ENCODE measurements at regions not wholly inside any gene's neighbourhood (a gene's known extent, or its start where the extent isn't known, plus 50 kb on each side); places are given as distances from the start of the nearest gene placed in this dataset.

DNA sequence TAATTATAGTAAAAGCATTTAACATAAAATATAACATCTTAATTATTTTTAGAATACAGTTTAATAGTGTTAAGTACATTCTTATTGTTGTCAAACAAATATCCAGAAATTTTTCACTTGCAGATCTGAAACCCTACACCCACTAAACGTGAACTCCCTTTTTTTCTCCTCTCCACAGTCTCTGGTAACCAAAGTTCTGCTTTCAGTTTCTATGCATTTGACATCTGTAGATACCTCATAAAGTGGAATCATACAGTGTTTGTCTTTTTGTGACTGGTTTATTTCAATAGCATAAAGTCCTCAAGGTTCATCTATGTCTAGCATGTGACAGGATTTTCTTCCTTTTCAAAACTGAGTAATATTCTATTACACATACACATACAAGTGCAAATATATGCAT is 286.3 kb downstream of the BTBD3 start:
- Histone ChIP-seq H3K36me3 (ENCODE audit: insufficient read depth, low read length) (no peaks in the 10 kb centered on the region), H3K9me3 (ENCODE audit: control insufficient read depth in 1 of 2, low read length in 2 of 2) (no peaks in the 10 kb centered on the region), H3K27me3 (ENCODE audit: insufficient read depth, low read length) (no peaks in the 10 kb centered on the region), H3K4me1 (ENCODE audit: insufficient read depth, low read length) (no peaks in the 10 kb centered on the region), H3K4me3 (ENCODE audit: low read length in 2 of 2) (no peak overlapping the region), H3K27ac (ENCODE audit: low read depth, low read length) (no peak overlapping the region)
- POLR2A ChIA-PET (ENCODE audit: partially characterized antibody): no interaction called here
- no peaks in the 10 kb centered on the region for H3K4me1 Mint-ChIP-seq
- CTCF ChIA-PET (ENCODE audit: partially characterized antibody): no interaction called here
- no peaks in the 10 kb centered on the region for H3K27me3 Mint-ChIP-seq
- H3K36me3 Mint-ChIP-seq: no peaks in the 10 kb centered on the region
- no peak overlapping the region for H3K27ac Mint-ChIP-seq
- peaks cover 0 to 34% (median 19%) of the 10 kb centered on the region in 8 donors for H3K9me3 Mint-ChIP-seq
- no peak for DNase-seq
- intact Hi-C loops (cut with micrococcal nuclease): no loop called here
- no peak overlapping the region for H3K4me3 Mint-ChIP-seq

DNA sequence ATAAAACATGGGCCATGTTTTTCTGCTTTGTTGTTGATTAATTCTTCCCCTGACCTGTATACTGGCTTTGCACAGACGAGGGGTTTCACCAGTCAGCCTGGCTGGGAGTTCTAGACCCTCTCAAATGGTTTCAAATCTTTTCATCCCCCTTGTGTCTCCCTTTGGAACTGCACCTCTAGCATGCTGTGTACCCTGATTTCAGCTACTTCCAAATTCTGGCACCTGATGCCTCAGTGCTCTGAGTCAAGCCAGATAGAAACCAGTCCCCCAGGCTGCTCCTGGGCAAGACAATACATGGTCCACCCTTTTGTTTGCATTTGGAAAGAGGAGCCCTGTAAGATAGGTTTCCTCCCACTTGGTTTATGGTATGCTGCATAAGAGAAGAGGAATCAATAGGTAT is 290.2 kb downstream of the BTBD3 start:
- H3K4me1 ChIP-seq (ENCODE audit: insufficient read depth, low read length): no peaks in the 10 kb centered on the region
- no peaks in the 10 kb centered on the region for H3K27me3 ChIP-seq (ENCODE audit: insufficient read depth, low read length)
- Mint-ChIP-seq H3K9me3 (peaks cover 0 to 23% (median 13%) of the 10 kb centered on the region in 8 donors), H3K4me3 (no peak overlapping the region), H3K36me3 (no peaks in the 10 kb centered on the region), H3K27ac (no peak overlapping the region), H3K27me3 (no peaks in the 10 kb centered on the region), H3K4me1 (no peaks in the 10 kb centered on the region)
- no peak overlapping the region for H3K27ac ChIP-seq (ENCODE audit: low read depth, low read length)
- DNase-seq: no peak
- H3K36me3 ChIP-seq (ENCODE audit: insufficient read depth, low read length): no peaks in the 10 kb centered on the region
- CTCF ChIA-PET (ENCODE audit: partially characterized antibody): no interaction called here
- intact Hi-C loops (cut with micrococcal nuclease): no loop called here
- H3K4me3 ChIP-seq (ENCODE audit: low read length in 2 of 2): no peak overlapping the region
- no peaks in the 10 kb centered on the region for H3K9me3 ChIP-seq (ENCODE audit: control insufficient read depth in 1 of 2, low read length in 2 of 2)
- POLR2A ChIA-PET (ENCODE audit: partially characterized antibody): no interaction called here

DNA sequence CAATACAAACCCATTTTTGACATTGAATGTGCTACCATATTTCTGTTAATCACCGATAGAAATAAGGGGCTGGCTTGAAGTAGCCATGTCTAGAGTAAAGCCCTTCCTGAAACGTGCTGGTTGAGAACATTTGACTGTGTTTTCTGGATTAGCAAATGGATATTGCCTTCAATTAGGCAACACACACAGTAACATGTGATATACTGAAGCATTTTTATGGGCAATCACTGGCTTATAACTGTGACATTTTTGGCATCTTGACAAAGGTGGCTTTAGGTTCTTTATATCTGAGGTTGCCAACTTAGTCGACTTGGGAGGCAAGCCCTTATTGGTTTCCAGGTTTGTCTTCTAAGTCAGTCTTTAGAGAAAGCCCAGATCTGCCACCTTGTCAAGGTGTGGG is 292.9 kb downstream of the BTBD3 start:
- POLR2A ChIA-PET (ENCODE audit: partially characterized antibody): no interaction called here

DNA sequence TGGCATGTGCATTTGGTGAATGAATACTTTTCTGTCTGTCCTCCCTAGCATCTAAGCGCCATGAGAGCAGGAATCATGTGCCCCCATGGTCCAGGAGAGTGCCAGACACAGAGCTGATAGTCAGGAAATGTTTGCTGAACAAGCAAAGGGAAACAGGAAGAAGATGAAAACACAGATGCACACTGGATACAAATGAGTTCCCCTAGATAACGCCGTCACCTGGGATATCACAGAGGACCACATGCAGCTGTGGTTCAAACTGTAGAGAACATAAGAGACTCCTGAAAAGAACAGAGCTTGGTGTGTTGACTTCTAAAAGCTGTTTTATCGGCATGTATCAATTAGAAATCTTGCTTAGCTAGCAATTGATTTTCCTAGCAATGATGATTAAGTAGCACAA is 293.7 kb downstream of the BTBD3 start:
- Histone ChIP-seq H3K27ac (ENCODE audit: low read depth, low read length) (no peak overlapping the region), H3K9me3 (ENCODE audit: control insufficient read depth in 1 of 2, low read length in 2 of 2) (no peaks in the 10 kb centered on the region), H3K27me3 (ENCODE audit: insufficient read depth, low read length) (no peaks in the 10 kb centered on the region), H3K4me3 (ENCODE audit: low read length in 2 of 2) (no peak overlapping the region), H3K4me1 (ENCODE audit: insufficient read depth, low read length) (no peaks in the 10 kb centered on the region), H3K36me3 (ENCODE audit: insufficient read depth, low read length) (no peaks in the 10 kb centered on the region)
- peaks cover 3 to 27% (median 11%) of the 10 kb centered on the region in 8 donors for H3K9me3 Mint-ChIP-seq
- CTCF ChIA-PET (ENCODE audit: partially characterized antibody): no interaction called here
- H3K27ac Mint-ChIP-seq: no peak overlapping the region
- no peaks in the 10 kb centered on the region for H3K27me3 Mint-ChIP-seq
- POLR2A ChIA-PET (ENCODE audit: partially characterized antibody): no interaction called here
- no peak overlapping the region for H3K4me3 Mint-ChIP-seq
- no peaks in the 10 kb centered on the region for H3K4me1 Mint-ChIP-seq
- intact Hi-C loops (cut with micrococcal nuclease): no loop called here
- no peaks in the 10 kb centered on the region for H3K36me3 Mint-ChIP-seq
- DNase-seq: no peak

More for the DNA sequence above, 292.9 kb downstream of the BTBD3 start:
- H3K9me3 ChIP-seq (ENCODE audit: control insufficient read depth in 1 of 2, low read length in 2 of 2): no peaks in the 10 kb centered on the region
- H3K27ac Mint-ChIP-seq: no peak overlapping the region
- H3K27ac ChIP-seq (ENCODE audit: low read depth, low read length): no peak overlapping the region
- H3K27me3 ChIP-seq (ENCODE audit: insufficient read depth, low read length): no peaks in the 10 kb centered on the region
- DNase-seq: no peak
- CTCF ChIA-PET (ENCODE audit: partially characterized antibody): no interaction called here
- H3K36me3 Mint-ChIP-seq: no peaks in the 10 kb centered on the region
- no peak overlapping the region for H3K4me3 Mint-ChIP-seq
- H3K4me3 ChIP-seq (ENCODE audit: low read length in 2 of 2): no peak overlapping the region
- H3K9me3 Mint-ChIP-seq: peaks cover under 1 to 27% (median 14%) of the 10 kb centered on the region in 8 donors
- no peaks in the 10 kb centered on the region for H3K4me1 Mint-ChIP-seq
- no peaks in the 10 kb centered on the region for H3K27me3 Mint-ChIP-seq
- intact Hi-C loops (cut with micrococcal nuclease): no loop called here
- H3K36me3 ChIP-seq (ENCODE audit: insufficient read depth, low read length): no peaks in the 10 kb centered on the region
- no peaks in the 10 kb centered on the region for H3K4me1 ChIP-seq (ENCODE audit: insufficient read depth, low read length)

DNA sequence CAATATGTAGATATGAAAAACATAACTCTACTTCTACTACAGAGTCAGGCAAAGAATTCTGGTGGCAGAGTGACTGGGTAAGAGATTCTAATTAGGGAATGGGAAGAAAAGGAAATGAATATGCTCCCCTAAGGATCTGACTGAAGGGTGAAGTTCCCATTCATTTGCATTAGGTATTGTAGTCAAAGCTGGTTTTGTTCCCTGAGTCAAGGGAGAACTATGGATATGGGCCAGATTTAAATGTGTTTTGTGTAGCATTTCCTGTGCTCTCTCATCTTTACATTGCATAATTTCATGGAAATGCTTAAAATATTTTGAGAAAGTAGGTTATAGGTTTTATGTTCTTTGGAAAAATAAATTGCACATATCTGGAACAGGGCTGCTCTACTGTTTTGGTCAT is 299.7 kb downstream of the BTBD3 start:
- ChIA-PET CTCF (ENCODE audit: partially characterized antibody) (no interaction called here), POLR2A (ENCODE audit: partially characterized antibody) (no interaction called here)
- Mint-ChIP-seq H3K27ac (no peak overlapping the region), H3K9me3 (peaks cover 4 to 18% (median 7%) of the 10 kb centered on the region in 8 donors), H3K27me3 (no peaks in the 10 kb centered on the region), H3K4me1 (no peaks in the 10 kb centered on the region), H3K4me3 (no peak overlapping the region), H3K36me3 (no peaks in the 10 kb centered on the region)
- no peak overlapping the region for H3K27ac ChIP-seq (ENCODE audit: low read depth, low read length)
- no peak overlapping the region for H3K4me3 ChIP-seq (ENCODE audit: low read length in 2 of 2)
- H3K9me3 ChIP-seq (ENCODE audit: control insufficient read depth in 1 of 2, low read length in 2 of 2): no peaks in the 10 kb centered on the region
- intact Hi-C loops (cut with micrococcal nuclease): no loop called here
- H3K4me1 ChIP-seq (ENCODE audit: insufficient read depth, low read length): no peaks in the 10 kb centered on the region
- no peak for DNase-seq
- no peaks in the 10 kb centered on the region for H3K36me3 ChIP-seq (ENCODE audit: insufficient read depth, low read length)
- no peaks in the 10 kb centered on the region for H3K27me3 ChIP-seq (ENCODE audit: insufficient read depth, low read length)

DNA sequence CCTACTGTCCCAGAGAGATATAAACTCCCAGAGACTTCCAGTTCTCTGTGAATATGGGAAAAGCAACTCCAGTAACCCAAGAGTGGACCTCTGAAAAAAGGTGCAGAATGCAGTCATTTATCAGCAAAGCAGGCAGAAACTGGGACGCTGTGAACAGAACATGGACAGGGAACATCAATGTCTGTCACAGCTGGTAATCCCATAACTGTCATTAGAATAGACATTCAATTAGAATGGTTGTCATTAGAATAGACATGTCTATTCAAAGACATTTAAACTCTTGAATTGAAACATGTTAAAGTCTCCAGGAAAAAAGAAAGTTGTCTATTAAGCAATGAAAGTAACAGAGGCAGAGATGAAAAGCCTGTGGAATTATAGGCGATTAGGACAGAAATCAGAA is 302.1 kb downstream of the BTBD3 start:
- H3K4me3 ChIP-seq (ENCODE audit: low read length in 2 of 2): no peak overlapping the region
- no peak overlapping the region for H3K27ac Mint-ChIP-seq
- no peak overlapping the region for H3K27ac ChIP-seq (ENCODE audit: low read depth, low read length)
- DNase-seq: no peak
- no peak overlapping the region for H3K4me3 Mint-ChIP-seq
- no peaks in the 10 kb centered on the region for H3K27me3 ChIP-seq (ENCODE audit: insufficient read depth, low read length)
- H3K36me3 Mint-ChIP-seq: no peaks in the 10 kb centered on the region
- no peaks in the 10 kb centered on the region for H3K4me1 Mint-ChIP-seq
- H3K36me3 ChIP-seq (ENCODE audit: insufficient read depth, low read length): no peaks in the 10 kb centered on the region
- peaks cover 1 to 22% (median 7%) of the 10 kb centered on the region in 8 donors for H3K9me3 Mint-ChIP-seq
- ChIA-PET POLR2A (ENCODE audit: partially characterized antibody) (no interaction called here), CTCF (ENCODE audit: partially characterized antibody) (no interaction called here)
- H3K9me3 ChIP-seq (ENCODE audit: control insufficient read depth in 1 of 2, low read length in 2 of 2): no peaks in the 10 kb centered on the region
- H3K4me1 ChIP-seq (ENCODE audit: insufficient read depth, low read length): no peaks in the 10 kb centered on the region
- H3K27me3 Mint-ChIP-seq: no peaks in the 10 kb centered on the region
- intact Hi-C loops (cut with micrococcal nuclease): no loop called here

DNA sequence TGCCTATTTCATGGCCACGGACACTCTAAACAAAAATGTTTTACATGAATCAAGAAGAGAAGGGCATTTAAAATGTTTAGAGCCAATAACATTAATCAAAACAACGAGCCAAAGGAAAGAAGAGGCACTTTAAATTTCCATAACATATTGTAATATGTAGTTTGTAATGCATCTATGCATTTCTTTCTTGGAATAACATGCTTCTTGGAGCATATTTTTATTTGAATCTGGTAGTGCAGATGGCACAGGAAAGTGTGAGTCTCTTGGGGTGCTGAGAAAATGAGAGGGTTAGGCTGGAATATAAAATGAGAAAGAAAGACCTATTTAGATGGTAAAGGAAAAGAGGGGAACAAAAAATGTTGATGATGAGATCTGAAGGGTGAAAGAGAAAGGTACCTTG is 305.4 kb downstream of the BTBD3 start:
- no peak overlapping the region for H3K27ac ChIP-seq (ENCODE audit: low read depth, low read length)
- H3K27me3 Mint-ChIP-seq: no peaks in the 10 kb centered on the region
- H3K27me3 ChIP-seq (ENCODE audit: insufficient read depth, low read length): no peaks in the 10 kb centered on the region
- H3K9me3 ChIP-seq (ENCODE audit: control insufficient read depth in 1 of 2, low read length in 2 of 2): no peaks in the 10 kb centered on the region
- no peak overlapping the region for H3K4me3 ChIP-seq (ENCODE audit: low read length in 2 of 2)
- H3K4me3 Mint-ChIP-seq: no peak overlapping the region
- H3K36me3 Mint-ChIP-seq: no peaks in the 10 kb centered on the region
- H3K9me3 Mint-ChIP-seq: peaks cover 0 to 17% (median 10%) of the 10 kb centered on the region in 8 donors
- no peak for DNase-seq
- no peaks in the 10 kb centered on the region for H3K36me3 ChIP-seq (ENCODE audit: insufficient read depth, low read length)
- ChIA-PET CTCF (ENCODE audit: partially characterized antibody) (no interaction called here), POLR2A (ENCODE audit: partially characterized antibody) (no interaction called here)
- intact Hi-C loops (cut with micrococcal nuclease): no loop called here
- no peaks in the 10 kb centered on the region for H3K4me1 ChIP-seq (ENCODE audit: insufficient read depth, low read length)
- no peaks in the 10 kb centered on the region for H3K4me1 Mint-ChIP-seq
- H3K27ac Mint-ChIP-seq: no peak overlapping the region

DNA sequence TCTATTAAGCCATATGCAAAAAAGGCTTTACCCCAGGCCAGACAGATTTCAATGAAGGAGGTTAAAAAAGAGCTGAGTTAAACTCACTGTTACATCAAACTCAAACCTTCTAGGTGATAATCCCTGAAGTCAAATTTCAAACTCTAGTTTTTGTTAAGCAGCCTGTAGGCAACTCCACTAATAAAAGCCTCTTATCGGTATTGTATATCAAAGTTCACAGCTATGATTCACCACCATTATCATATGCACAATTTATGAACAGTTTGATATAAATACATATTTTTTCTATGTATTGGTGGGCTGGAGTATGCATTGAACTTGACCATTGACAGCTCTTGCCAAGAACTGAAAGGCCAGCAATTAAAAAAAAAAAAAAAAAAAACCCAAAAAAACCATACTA is 308.2 kb downstream of the BTBD3 start:
- H3K27ac Mint-ChIP-seq: no peak overlapping the region
- no peak for DNase-seq
- no peak overlapping the region for H3K4me3 Mint-ChIP-seq
- ChIA-PET POLR2A (ENCODE audit: partially characterized antibody) (no interaction called here), CTCF (ENCODE audit: partially characterized antibody) (no interaction called here)
- H3K9me3 Mint-ChIP-seq: peaks cover 0 to 21% (median 7%) of the 10 kb centered on the region in 8 donors
- H3K27me3 Mint-ChIP-seq: no peaks in the 10 kb centered on the region
- H3K4me1 Mint-ChIP-seq: no peaks in the 10 kb centered on the region
- no peaks in the 10 kb centered on the region for H3K9me3 ChIP-seq (ENCODE audit: control insufficient read depth in 1 of 2, low read length in 2 of 2)
- no peaks in the 10 kb centered on the region for H3K36me3 ChIP-seq (ENCODE audit: insufficient read depth, low read length)
- intact Hi-C loops (cut with micrococcal nuclease): no loop called here
- H3K36me3 Mint-ChIP-seq: no peaks in the 10 kb centered on the region
- no peaks in the 10 kb centered on the region for H3K27me3 ChIP-seq (ENCODE audit: insufficient read depth, low read length)
- no peak overlapping the region for H3K27ac ChIP-seq (ENCODE audit: low read depth, low read length)
- H3K4me3 ChIP-seq (ENCODE audit: low read length in 2 of 2): no peak overlapping the region
- no peaks in the 10 kb centered on the region for H3K4me1 ChIP-seq (ENCODE audit: insufficient read depth, low read length)

Data from CD4-positive, alpha-beta memory T cell (primary cell).